ENCODE measurements at regions not wholly inside any gene's neighbourhood (a gene's known extent, or its start where the extent isn't known, plus 50 kb on each side); places are given as distances from the start of the nearest gene placed in this dataset.

DNA sequence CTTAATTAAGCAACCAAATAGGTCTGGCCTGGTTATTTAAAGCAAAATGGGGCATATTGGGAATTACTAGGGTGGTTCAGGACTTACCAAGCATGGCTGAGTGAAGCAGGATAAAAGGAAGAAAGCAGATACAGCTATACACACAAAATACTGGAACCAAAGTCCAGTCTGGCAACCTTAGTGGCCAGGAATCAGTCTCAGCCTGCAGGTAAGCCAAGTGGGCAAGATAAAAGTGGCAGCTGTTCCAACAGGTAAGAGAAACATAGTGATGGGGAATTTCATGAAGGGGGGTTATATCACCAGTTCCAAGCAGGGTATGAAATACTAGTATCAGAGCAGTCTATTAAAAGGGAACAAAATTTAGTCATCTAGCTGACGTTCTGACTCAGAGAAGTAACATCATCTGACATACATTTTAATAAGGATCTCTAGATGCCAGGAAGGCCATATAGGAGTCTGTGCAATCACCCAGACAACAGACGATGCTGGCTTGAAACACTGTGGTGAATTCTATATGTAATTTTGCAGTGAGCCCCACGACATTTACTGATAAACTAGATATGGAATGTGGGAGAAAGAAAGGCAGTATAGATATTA, 292.1 kb upstream of the HSF2 start:
- TF ChIP-seq CTCF (IDR thresholded peaks at IDR 0.05) = no peak
- no peaks in the 10 kb centered on the region for H3K27me3 Mint-ChIP-seq
- no peak overlapping the region for H3K27ac Mint-ChIP-seq
- H3K36me3 Mint-ChIP-seq (ENCODE audit: low read depth) = no peaks in the 10 kb centered on the region
- ATAC-seq (ENCODE audit: low read depth) (no peak), DNase-seq (no peak)
- H3K9me3 Mint-ChIP-seq = peaks cover 3% of the 10 kb centered on the region
- intact Hi-C loops (cut with micrococcal nuclease) = no loop called here
- no peaks in the 10 kb centered on the region for H3K4me1 Mint-ChIP-seq
- POLR2A ChIA-PET = no interaction called here
- H3K4me3 Mint-ChIP-seq = no peak overlapping the region
- CTCF ChIA-PET = no interaction called here

DNA sequence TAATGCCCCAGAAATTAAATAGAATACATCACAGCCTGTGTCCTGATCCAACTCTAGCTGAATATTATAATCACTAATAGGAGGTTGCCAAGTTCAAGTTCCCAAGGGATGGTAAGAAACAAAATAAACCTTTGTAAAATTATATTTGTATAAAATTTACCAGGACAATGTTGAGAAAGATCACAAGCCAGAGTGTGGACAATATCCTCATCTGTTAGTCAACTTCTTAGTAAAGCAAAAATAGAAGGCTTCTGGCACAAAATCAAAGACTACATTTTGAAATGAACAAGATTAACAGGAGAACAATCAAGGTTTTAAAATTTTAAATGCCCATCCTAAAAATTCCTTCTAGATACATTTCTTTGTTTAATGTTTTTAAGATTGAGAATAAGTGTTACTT, 290.4 kb upstream of the HSF2 start:
- Mint-ChIP-seq H3K4me1 (no peaks in the 10 kb centered on the region), H3K27ac (no peak overlapping the region), H3K4me3 (no peak overlapping the region), H3K9me3 (peaks cover 3% of the 10 kb centered on the region), H3K27me3 (no peaks in the 10 kb centered on the region), H3K36me3 (ENCODE audit: low read depth) (no peaks in the 10 kb centered on the region)
- POLR2A ChIA-PET = no interaction called here
- TF ChIP-seq CTCF (IDR thresholded peaks at IDR 0.05) = no peak
- no peak for DNase-seq
- intact Hi-C loops (cut with micrococcal nuclease) = no loop called here
- CTCF ChIA-PET = no interaction called here
- ATAC-seq (ENCODE audit: low read depth) = no peak

DNA sequence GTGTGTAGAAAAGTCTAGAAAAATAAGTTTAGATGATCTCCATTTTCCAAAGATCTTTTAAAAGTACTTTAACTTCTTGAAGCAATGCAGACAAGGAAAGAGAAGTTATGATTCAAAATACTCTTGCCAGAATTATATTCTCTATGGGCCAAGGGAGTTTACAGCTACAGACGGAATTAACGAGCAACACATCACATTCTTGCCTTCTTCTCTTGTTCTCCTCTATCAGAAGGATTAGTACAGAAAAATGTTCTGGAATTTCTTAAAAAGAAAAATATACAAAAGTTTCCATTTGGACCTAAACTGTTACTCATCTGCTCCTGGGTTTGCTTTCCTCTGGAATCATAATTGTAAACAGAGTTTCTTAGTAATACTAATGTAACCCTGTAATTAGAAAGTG, 284.7 kb upstream of the HSF2 start:
- H3K4me3 Mint-ChIP-seq = no peak overlapping the region
- ATAC-seq (ENCODE audit: low read depth) (no peak), DNase-seq (no peak)
- no peaks in the 10 kb centered on the region for H3K27me3 Mint-ChIP-seq
- H3K27ac Mint-ChIP-seq = no peak overlapping the region
- H3K36me3 Mint-ChIP-seq (ENCODE audit: low read depth) = no peaks in the 10 kb centered on the region
- no peak for TF ChIP-seq CTCF (IDR thresholded peaks at IDR 0.05)
- ChIA-PET CTCF (no interaction called here), POLR2A (no interaction called here)
- intact Hi-C loops (cut with micrococcal nuclease) = no loop called here
- no peaks in the 10 kb centered on the region for H3K9me3 Mint-ChIP-seq
- no peaks in the 10 kb centered on the region for H3K4me1 Mint-ChIP-seq

DNA sequence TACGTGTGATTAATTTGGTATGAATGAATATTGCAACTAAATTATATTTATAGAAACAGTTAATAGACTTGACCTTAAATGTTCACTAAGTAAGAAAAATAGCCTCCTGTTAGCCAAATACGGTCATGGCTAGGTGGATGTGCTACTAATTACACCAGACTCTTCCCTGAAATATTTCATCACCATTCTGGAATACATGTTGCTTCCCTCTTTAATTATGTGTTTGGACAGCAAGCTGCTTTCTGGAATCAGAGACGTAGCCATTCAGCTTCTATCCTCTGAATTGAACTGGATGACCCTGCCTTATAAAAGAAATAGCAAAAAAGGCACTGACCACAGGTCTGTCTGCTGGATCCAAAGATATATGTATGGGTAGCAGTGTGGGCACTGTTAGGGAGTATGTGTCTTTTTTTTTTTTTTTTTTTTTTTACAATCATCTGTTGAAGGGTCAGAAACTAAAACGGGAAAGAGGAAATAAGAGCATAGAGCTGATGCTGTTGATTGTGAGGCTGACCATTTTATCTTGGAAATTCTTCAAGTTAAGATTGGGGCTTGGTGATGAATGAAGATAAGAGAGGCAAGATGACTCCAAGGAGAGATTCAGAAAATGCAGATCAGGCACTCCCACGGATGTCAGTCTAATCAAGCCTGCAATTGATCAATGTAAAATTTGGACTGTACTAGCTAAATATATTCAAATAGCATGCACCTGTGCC, 283.2 kb upstream of the HSF2 start:
- no peaks in the 10 kb centered on the region for H3K9me3 Mint-ChIP-seq
- POLR2A ChIA-PET = no interaction called here
- no peak overlapping the region for H3K4me3 Mint-ChIP-seq

More for the DNA sequence above, 283.2 kb upstream of the HSF2 start:
- DNase-seq (no peak), ATAC-seq (ENCODE audit: low read depth) (no peak)
- Mint-ChIP-seq H3K36me3 (ENCODE audit: low read depth) (no peaks in the 10 kb centered on the region), H3K27ac (no peak overlapping the region), H3K27me3 (no peaks in the 10 kb centered on the region), H3K4me1 (no peaks in the 10 kb centered on the region)
- intact Hi-C loops (cut with micrococcal nuclease) = no loop called here
- CTCF ChIA-PET = no interaction called here
- no peak for TF ChIP-seq CTCF (IDR thresholded peaks at IDR 0.05)

Data from activated B cell treated with CpG ODN at 0.5 μM for 24 hours (primary cell).